GM12865 (cell line): ENCODE measurements at regions not wholly inside any gene's neighbourhood (a gene's known extent, or its start where the extent isn't known, plus 50 kb on each side); places are given as distances from the start of the nearest gene placed in this dataset.

ENCODE experiments used
- DNase-seq: peaks from one replicate; pipeline ENCODE4 v3.0.0; 2010; ENCODE audit warnings: low read depth
- H3K4me3 ChIP-seq: 2 replicates; pipeline ENCODE4 v1.5.1; 2011; ENCODE audit warnings: mild to moderate bottlenecking, low read depth, low read length, control low read depth
- TF ChIP-seq, protein P1 (sequence below): IDR thresholded peaks from 2 replicates; pipeline ENCODE4 v1.5.1; 2011; ENCODE audit warnings: low read length, control low read depth, low read depth, inconsistent platforms; ENCODE audit not compliant: insufficient read depth; ENCODE audit errors: missing control alignments

DNA sequence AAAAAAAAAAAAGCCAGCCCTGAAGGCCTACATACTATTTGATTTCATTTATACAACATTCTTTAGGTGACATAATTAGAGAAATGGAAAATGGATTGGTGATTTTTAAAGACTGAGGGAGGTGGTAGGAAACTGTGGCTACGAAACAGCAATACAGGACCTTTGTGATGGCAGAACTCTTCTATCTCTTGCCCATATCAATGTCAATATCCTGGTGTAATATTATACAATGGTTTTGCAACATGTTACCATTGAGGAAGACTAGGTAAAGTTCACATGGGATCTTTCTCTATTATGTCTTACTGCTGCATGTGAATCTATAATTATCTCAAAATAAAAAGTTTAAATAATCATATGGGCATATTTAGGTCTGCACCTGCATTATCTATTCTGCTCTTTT is 371.2 kb downstream of the ETS1 start:
- DNase-seq = no peak

DNA sequence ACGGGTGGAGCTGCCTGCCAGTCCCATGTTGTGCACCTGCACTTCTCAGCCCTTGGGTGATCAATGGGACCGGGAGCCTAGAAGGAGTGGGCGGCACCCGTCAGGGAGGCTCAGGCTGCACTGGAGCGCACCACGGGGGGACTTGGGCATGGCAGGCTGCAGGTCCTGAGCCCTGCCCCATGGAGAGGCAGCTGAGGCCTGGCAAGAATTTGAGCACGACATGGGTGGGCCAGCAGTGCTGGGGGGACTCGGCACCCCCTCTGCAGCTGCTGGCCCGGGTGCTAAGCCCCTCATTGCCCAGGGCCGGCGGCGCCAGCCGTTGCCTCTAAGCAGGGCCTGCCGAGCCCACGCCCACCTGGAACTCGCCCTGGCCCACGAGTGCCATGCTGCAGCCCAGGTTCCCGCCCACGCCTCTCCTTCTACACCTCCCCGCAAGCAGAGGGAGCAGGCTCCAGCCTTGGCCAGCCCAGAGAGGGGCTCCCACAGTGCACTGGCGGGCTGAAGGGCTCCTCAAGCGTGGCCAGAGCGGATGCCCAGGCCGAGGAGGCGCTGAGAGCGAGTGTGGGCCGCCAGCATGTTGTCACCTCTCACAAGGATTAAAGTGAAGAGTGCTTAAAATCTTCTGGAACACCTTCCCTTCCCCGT is 372.0 kb downstream of the ETS1 start:
- DNase-seq = no peak
- no peak overlapping the region for H3K4me3 ChIP-seq
- TF ChIP-seq, protein P1, sequence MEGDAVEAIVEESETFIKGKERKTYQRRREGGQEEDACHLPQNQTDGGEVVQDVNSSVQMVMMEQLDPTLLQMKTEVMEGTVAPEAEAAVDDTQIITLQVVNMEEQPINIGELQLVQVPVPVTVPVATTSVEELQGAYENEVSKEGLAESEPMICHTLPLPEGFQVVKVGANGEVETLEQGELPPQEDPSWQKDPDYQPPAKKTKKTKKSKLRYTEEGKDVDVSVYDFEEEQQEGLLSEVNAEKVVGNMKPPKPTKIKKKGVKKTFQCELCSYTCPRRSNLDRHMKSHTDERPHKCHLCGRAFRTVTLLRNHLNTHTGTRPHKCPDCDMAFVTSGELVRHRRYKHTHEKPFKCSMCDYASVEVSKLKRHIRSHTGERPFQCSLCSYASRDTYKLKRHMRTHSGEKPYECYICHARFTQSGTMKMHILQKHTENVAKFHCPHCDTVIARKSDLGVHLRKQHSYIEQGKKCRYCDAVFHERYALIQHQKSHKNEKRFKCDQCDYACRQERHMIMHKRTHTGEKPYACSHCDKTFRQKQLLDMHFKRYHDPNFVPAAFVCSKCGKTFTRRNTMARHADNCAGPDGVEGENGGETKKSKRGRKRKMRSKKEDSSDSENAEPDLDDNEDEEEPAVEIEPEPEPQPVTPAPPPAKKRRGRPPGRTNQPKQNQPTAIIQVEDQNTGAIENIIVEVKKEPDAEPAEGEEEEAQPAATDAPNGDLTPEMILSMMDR = no peak

More for the DNA sequence above, 371.2 kb downstream of the ETS1 start:
- TF ChIP-seq, protein P1 = no peak
- H3K4me3 ChIP-seq = no peak overlapping the region

DNA sequence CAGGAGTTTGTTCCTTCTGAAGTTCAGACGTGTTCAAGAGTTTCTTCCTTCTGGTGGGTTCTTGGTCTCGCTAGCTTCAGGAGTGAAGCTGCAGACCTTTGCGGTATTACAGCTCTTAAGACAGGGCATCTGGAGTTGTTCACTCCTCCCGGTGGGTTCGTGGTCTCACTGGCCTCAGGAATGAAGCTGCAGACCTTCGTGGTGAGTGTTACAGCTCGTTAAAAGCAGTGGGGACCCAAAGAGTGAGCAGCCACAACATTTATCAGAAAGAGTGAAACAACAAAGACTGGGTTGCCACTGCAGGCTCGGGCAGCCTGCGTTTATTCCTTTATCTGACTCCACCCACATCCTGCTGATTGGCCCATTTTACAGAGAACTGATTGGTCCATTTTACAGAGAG is 373.1 kb downstream of the ETS1 start:
- no peak overlapping the region for H3K4me3 ChIP-seq
- no peak for DNase-seq
- TF ChIP-seq, protein P1 = no peak

DNA sequence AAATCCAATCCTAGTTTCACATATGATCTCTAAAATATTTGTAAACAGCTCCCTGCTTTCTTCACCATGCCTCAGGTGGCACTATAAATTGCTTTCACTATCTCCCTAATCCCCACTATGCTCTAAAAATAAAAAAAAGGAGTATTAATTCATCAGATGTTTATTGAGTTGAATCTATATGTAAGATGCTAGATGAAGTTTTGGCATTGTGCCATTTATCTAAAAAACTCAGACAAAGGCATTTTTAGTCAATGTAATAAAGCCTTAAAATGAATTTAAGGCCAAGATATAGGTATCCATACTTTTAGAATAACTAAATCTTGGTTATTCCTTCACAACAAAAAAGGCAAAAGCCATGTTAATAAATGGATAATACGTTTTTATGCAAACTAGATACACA is 373.9 kb downstream of the ETS1 start:
- no peak for DNase-seq
- no peak overlapping the region for H3K4me3 ChIP-seq
- TF ChIP-seq, protein P1 = no peak

DNA sequence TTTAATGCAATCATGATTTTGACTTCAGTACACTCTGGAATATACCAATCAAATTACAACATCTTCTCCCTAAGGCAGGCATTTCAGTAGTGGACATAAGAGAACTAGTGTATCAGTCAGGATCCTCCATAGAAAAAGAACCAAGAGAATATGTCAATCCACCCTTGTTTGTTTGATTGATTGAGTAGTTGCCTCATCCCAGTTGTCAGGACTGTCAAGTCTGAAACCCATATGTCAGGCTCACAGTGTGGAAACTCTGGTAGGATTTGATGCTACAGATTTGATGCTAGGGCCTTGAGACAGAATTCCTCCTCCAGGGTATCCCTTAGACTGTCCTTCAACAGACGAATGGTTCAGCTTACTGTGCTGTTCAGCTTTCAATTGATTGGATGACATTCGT is 375.0 kb downstream of the ETS1 start:
- H3K4me3 ChIP-seq = no peak overlapping the region
- TF ChIP-seq, protein P1 = no peak
- DNase-seq = no peak

DNA sequence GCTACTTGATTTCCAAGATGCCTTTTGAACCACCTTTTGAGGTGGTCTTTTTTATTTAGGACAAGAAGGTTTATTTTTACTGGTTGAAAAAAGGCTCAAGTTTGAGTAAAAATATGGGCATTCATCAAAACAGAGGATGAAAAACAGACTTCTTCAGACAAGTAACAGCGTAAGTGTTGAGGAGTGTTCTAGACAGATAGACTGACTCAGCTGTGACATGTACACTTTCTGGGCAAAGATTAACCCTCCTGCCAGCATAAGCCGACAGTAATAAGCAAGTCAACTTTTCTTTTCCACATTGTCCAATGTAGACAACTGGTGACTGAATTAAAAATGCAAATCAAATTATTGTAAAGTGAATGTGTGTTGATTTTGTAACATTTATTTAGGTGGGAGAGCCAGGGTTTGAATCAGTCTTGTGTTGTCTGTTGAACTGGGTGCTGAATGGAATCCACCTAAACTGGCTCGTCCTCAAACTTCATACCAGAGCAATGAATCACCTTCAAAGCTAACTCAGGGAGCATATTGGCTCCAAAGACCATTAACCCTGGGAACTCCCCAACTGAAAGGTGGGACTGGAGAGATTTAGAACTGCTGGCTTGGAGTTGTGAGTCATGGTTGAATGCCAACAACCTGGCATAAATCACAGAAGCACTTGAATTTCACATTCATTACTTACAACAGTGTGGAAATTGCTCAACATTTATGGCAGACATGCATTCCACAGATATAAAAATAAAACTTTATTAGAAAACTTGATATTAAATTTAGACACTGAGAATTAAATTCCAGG is 377.0 kb downstream of the ETS1 start:
- DNase-seq = no peak
- no peak overlapping the region for H3K4me3 ChIP-seq
- TF ChIP-seq, protein P1 = no peak

DNA sequence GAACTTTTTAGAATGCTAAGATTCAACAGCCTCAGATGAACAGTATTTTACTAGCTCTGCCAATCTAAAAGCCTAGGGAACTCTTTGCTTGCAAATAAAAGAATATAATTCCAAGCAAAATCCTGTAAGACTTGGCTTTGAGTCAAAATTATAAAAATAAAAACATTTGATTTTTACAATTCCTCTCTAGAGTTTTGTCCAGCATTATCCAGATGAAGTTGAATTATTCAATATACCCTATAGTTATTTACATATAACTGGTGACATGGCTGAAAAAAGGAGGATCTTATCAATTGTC is 378.3 kb downstream of the ETS1 start:
- DNase-seq = no peak
- TF ChIP-seq, protein P1 = no peak
- H3K4me3 ChIP-seq = no peak overlapping the region
